ENCODE measurements at regions not wholly inside any gene's neighbourhood (a gene's known extent, or its start where the extent isn't known, plus 50 kb on each side); places are given as distances from the start of the nearest gene placed in this dataset.
"Not testable (repeated sequence)": the region's sequence is repeated elsewhere in the genome, so short reads cannot be mapped to it uniquely, and the experiment has no call there.

GRCh38 chr10:129066529-129066928 lies 400.5 kb upstream of the MGMT start:
- TF ChIP-seq CTCF (IDR thresholded peaks at IDR 0.05; ENCODE audit: poor library complexity, severe bottlenecking); REST (IDR thresholded peaks at IDR 0.05; ENCODE audit: borderline replicate concordance); SMC3 (conservative IDR thresholded peaks at IDR 0.05; ENCODE audit: poor library complexity): not testable (repeated sequence)
